ENCODE measurements at regions not wholly inside any gene's neighbourhood (a gene's known extent, or its start where the extent isn't known, plus 50 kb on each side); places are given as distances from the start of the nearest gene placed in this dataset.

GRCh38 chr2:144258154-144258553, 261.8 kb downstream of the ZEB2 start:
- TF ChIP-seq, protein P1, sequence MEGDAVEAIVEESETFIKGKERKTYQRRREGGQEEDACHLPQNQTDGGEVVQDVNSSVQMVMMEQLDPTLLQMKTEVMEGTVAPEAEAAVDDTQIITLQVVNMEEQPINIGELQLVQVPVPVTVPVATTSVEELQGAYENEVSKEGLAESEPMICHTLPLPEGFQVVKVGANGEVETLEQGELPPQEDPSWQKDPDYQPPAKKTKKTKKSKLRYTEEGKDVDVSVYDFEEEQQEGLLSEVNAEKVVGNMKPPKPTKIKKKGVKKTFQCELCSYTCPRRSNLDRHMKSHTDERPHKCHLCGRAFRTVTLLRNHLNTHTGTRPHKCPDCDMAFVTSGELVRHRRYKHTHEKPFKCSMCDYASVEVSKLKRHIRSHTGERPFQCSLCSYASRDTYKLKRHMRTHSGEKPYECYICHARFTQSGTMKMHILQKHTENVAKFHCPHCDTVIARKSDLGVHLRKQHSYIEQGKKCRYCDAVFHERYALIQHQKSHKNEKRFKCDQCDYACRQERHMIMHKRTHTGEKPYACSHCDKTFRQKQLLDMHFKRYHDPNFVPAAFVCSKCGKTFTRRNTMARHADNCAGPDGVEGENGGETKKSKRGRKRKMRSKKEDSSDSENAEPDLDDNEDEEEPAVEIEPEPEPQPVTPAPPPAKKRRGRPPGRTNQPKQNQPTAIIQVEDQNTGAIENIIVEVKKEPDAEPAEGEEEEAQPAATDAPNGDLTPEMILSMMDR (IDR thresholded peaks at IDR 0.05): no peak
- no peak for ATAC-seq (ENCODE audit: low FRiP score)

DNA sequence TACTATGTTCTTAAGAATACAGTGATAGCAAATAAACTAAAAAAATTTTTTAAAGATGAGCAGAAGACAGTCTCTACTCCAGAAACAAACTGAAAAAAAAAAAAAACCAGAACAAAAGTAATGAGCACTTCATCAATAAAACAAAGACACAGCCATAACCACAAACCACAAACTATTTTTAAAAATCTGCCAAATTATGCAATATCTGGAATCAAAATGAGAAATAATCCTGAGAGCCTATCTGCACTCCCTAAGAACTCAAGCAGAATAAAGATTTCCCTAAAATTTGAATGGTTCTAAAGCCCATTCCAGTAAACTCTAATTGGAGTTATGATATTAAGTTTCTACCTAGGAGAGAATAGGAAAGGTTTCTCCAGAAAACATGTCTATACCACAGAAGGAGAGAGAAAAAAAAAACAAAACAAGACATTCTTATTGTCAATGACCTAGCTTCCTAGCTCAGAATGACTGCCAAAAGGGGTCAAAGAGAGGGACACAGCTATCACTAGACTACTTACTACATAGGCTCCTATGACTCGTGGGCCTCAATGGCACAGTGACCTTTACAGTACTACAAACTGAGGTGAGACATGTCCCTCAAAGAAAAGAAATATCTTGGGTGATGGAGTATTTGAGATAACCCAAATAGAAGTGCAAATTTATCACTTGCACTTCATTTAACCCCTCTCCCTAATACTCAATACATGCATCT, 262.8 kb downstream of the ZEB2 start:
- ATAC-seq (ENCODE audit: low FRiP score) (no peak), DNase-seq (ENCODE audit: low spot score) (no peak)
- TF ChIP-seq, protein P1 (IDR thresholded peaks at IDR 0.05): no peak

More at GRCh38 chr2:144258154-144258553, 261.8 kb downstream of the ZEB2 start:
- DNase-seq (ENCODE audit: low spot score): no peak

GRCh38 chr2:144254342-144255235, 265.3 kb downstream of the ZEB2 start:
- DNase-seq (ENCODE audit: low spot score) (no peak), ATAC-seq (ENCODE audit: low FRiP score) (no peak)
- TF ChIP-seq, protein P1 (IDR thresholded peaks at IDR 0.05): no peak

DNA sequence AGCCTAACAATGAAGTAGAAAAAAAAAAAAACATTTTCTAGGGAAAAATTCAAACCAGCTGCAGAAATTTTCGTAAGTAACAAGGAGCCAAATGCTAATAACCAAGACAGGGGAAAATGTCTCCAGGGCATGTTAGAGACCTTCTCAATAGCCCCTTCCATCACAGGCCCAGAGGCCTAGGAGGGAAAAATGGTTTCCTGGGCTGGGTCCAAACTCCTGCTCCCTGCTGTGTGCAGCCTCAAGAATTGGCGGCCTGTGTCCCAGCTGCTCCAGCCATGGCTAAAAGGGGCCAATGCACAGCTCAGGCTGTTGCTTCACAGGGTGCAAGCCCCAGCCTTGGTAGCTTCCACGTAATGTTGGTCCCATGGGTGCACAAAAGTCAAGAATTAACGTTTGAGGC, 266.2 kb downstream of the ZEB2 start:
- TF ChIP-seq, protein P1 (IDR thresholded peaks at IDR 0.05): no peak
- ATAC-seq (ENCODE audit: low FRiP score): no peak
- no peak for DNase-seq (ENCODE audit: low spot score)

GRCh38 chr2:144252694-144253093, 267.2 kb downstream of the ZEB2 start:
- DNase-seq (ENCODE audit: low spot score): no peak
- no peak for ATAC-seq (ENCODE audit: low FRiP score)
- TF ChIP-seq, protein P1 (IDR thresholded peaks at IDR 0.05): no peak

DNA sequence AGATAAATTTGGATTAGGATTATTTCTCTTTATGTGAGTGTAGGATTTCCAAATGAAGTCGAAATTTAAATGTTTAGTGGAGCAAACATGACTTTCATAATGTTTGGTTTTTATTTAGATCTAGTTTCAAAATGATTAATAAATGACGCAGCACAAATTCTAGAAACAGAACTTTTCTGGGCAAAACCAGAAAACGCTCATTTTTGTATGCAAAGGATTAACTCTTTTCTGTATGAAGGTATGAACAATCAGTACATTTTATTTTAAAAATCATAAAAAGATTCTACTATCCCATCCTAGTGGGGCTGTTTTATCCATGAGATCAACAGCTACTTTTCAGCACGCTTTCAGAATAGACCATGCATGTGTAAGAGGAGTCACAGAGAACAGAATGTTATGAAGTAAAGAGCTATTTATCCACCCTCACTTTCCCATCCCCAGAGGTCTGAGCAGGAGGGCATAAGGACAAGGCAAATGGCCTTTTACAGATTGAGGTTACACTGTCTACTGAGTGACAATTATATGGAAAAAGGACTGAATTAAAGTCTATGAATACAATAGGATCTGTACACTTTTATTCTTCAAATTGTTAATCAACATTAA, 270.8 kb downstream of the ZEB2 start:
- DNase-seq (ENCODE audit: low spot score) (no peak), ATAC-seq (ENCODE audit: low FRiP score) (no peak)
- TF ChIP-seq, protein P1 (IDR thresholded peaks at IDR 0.05): no peak

Measured in omental fat pad (tissue), 3 donors.